NOMO-1 treated with DMSO at 0.1 percent for 48 hours (cell line): ENCODE measurements at regions not wholly inside any gene's neighbourhood (a gene's known extent, or its start where the extent isn't known, plus 50 kb on each side); places are given as distances from the start of the nearest gene placed in this dataset.
"Not testable (repeated sequence)": the region's sequence is repeated elsewhere in the genome, so short reads cannot be mapped to it uniquely, and the experiment has no call there.

Experiments
- DNase-seq: peaks from one replicate; lab custom pipeline; 2025; ENCODE audit not compliant: unreplicated experiment; lab: John Stamatoyannopoulos, UW

DNA sequence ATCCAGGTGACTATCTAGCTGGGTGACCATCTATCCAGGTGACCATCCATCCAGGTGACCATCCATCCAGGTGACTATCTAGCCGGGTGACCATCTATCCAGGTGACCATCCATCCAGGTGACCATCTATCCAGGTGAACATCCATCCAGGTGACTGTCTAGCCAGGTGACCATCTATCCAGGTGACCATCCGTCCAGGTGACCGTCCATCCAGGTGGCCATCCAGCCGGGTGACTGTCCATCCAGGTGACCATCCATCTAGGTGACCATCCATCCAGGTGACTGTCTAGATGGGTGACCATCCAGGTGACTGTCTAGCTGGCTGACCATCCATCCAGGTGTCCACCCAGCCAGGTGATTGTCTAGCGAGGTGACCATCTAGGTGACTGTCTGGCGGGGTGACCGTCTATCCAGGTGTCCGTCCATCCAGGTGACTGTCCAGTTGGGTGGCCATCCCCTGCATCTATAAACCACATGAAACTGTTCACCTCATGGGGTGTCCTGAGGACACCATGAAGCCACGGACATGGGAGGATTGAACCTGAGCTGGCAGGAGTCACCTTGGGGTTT lies 305.3 kb downstream of the NDUFA10 start:
- DNase-seq = no peak

DNA sequence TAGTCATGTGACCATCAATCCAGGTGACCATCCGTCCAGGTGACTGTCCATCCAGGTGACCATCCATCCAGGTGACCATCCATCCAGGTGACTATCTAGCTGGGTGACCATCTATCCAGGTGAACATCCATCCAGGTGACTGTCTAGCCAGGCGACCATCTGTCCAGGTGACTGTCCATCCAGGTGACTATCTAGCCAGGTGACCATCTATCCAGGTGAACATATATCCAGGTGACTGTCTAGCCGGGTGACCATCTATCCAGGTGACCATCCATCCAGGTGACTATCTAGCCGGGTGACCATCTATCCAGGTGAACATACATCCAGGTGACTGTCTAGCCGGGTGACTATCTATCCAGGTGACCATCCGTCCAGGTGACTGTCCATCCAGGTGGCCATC lies 306.2 kb downstream of the NDUFA10 start:
- DNase-seq = not testable (repeated sequence)

DNA sequence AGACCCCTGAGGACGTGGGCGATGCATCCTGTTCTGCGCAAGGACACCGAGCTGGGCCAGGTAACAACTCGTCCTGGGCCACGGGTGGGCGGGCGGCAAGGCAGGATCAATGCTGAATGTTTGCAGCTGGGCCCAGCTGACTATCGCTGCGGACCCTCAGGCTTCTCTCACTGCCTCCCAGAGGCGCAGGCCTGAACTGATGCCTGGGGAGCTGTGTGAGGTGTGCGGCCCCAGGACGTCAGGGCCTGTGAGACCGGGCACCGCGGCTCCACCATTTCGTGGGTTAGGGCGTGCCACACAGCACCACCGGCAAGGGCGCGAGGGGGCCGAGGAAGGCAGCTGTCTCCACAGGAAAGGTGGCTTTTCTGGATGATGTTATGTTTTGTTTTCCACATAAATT lies 307.4 kb downstream of the NDUFA10 start:
- DNase-seq = no peak

DNA sequence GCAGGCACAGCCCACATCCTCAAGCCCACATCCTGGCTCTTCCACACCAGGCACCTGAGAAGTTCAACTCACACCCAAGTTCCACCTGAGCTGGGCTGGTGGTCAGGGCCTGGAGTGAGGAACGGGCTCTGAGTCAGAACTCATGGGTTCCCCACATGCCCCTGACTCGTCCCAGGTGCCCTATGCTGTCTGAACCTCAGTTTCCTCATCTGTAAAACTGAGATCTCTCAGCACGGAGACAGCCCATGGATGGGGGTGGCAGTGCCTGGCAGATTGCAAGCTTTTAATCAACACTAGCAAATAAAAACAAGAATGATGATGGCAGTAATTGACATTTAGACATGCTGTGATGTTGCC lies 307.8 kb downstream of the NDUFA10 start:
- no peak for DNase-seq

DNA sequence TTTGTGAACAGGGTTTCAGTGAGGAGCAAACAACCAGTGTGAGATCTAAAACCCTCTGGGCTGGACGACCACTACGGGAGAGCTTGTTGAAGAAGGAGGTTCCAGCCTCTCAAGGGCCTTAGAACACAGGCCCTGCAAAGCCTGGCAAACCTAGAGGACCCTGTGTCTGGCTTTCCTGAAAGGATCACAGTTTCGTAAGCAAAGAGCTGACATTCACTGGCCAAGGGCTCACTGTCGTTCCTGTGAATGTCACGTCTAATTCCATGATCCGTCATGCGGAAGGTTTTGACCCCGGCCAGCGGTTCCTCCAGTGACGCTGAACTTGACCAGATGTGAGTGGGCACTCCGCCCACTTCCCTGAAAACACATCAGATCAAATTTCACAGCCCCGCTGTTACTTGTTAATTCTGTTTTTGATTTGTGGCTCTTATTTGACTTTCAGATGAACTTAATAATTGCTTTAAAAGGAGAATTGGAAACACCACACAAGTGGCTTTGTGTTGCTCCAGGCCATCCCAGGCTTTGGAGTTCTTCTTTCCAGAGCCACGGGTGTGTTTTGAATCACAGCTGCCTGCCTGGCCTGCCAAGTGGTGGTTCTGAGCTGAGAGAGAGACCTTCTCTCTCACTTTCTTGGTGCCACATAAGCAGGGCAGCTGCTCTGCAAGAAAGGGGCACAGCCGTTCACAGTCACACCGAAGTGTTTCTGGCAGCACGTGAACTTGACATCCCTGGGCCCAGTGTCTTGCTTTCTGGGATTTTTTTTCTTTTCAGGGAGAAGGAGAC lies 308.4 kb downstream of the NDUFA10 start:
- DNase-seq = no peak

DNA sequence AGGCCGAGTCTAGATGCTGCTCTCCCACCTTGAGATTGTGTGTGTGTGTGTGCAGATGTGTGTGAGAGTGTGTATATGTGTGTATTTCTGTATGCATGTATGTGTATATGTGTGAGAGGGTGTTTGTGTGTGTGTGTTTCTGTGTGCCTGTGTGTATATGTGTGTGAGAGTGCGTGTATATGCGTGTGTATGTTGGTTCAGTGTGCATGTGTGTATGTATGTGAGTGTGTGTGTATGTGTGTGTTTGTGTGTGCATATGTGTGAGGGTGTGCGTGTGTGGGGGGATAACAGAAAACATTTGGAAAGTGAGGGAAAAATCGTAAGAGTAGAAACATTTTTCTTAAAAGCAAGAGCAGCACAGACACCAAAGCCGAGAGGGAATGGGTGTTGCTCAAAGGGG lies 309.1 kb downstream of the NDUFA10 start:
- no peak for DNase-seq

DNA sequence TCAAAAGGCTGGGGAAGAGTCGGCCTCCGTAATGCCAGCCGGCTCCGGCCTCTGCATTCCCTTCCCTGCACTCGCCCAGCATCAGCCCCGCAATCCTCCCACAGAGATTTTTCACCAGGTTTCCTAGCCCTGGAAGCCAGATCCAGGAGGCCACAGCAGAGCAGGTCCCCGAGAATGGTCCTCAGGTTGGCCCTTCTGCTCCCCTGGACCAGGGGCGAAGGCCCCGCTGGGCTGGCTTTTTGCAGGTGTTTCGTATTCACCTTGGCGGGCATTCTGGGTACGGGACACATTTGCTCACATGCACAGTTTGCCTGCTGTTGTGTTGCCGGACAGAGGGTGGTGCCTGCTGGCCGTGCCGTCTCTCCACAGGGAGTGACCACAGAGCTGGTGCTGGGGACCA lies 309.5 kb downstream of the NDUFA10 start:
- no peak for DNase-seq

DNA sequence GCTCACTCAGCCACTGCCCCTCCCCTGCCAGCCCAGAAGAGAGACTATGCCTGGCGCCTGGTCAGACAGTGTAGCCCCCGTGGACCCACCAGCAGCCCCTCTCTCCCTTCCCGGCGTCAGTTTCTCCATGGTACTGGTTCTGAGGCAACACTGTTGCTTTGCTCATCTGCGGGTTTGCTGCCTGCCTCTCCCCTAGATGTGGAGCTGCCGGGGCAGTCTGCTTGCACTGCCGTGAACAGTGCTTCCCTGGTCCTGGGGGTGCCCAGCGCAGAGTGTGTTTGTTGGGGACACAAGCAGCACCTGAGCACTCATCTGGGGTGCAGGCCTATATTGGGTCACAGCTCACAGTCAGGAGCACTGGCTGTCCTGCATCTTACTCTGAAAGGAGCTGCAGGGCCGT lies 309.9 kb downstream of the NDUFA10 start:
- no peak for DNase-seq

DNA sequence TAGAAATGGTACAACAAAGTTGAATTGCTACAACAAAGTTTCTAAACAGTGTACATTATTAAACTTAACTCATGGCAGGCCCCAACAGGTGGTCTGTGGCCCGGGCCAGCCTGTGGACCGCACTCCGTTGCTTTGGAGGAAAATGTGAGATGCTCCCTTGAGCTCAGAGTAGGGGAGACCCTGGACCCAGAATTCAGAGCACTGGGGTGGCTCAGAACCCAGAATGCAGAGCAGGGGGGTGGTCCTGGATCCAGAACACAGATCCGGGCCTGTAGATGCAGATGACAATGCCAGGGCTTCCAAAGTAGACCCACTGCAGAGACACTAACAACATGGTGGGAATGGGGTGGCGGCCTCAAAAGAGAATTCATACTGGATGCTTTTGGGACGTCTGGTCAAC lies 311.0 kb downstream of the NDUFA10 start:
- no peak for DNase-seq

DNA sequence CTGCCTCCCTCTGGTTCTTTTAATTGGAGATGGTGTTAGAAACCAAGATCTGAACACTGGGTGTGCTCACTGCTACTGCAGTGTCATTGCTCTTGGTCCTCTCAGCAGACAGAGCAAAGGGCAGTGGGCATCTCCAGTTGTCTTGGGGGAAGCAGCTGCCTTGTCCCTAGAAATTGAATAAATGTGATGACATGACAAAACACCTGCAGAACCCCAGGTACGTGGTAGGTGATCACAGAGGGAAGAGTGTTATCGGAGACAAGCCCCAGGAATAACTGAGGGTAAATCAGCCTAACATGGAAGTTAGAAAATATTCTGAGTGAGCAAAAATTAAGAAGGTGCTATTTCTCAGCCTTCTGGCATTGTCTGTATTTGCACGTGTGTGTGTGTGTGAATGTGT lies 311.9 kb upstream of the HDAC4 start:
- no peak for DNase-seq

DNA sequence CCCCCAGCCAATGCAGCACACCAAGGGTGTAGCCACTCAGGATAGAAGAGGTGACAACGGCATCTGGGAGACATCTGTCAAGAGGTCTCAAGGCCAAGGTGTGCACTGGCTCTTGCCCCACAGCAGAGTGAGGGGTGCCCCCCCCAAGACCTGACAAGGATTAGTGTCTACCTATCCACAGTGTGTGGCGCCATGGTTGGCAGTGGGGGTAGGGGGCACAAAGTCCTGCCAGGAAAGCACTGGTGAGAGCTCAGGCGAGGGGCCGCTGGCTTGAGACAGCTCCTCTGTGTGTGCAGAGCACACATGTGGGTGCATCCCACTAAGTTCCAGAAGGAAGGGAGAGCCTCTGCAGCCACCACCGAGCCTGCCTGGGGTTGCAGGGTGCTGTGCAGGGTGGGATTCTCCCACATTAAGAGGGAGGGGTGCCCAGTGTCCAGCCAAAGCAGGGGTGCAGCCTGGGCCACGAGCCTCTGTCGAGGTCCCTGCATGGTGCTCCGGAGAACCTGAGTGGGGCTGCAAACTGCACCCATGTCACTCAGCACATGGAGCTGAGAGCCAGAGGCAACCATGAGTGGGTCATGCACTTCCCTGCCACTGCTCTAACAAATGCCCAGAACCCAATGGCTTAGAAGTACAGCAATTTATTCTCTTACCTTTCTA lies 311.2 kb upstream of the HDAC4 start:
- DNase-seq = no peak

DNA sequence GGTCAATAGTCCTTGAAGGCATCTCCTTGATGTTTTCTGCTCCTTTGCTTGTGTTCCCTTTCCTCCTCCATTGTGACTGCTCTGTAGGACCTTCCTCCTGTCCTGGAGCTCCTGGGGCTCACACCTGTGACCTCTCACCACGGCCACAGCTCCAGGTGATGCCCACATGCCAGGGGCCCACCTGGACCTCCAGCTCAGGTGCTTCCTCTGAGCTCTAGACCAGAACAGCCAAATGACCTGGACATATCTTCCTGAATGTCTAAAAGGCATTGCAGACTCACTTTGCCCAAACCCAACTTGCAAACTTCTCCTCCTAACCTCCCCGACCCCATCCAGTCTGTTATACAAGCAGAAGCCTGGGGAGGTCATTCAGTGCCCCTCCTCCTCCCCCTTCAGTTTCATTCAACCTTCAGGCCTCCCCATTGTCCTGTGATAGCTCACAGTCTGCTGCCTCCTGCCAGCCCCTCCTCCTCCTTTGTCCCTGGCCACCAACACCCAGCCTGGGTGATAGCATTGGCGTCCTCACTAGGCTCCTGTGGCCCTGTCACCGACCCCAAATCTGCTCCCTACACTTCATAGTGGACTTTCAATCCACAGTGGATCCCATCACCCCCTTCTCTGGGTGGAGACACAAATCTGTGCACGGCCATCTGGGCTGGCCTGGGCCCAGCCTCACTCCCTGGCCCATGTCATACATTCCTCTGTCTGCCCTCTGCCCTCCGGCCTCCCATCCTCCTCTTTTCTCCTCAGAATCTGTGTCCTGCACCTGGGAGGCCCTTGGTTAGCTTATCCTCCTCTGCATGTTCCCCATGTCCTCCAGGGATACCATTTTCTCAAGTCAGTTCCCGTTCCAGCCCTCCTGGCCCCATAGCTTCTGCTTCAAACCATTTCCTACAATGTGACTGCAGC lies 310.4 kb upstream of the HDAC4 start:
- DNase-seq = no peak

DNA sequence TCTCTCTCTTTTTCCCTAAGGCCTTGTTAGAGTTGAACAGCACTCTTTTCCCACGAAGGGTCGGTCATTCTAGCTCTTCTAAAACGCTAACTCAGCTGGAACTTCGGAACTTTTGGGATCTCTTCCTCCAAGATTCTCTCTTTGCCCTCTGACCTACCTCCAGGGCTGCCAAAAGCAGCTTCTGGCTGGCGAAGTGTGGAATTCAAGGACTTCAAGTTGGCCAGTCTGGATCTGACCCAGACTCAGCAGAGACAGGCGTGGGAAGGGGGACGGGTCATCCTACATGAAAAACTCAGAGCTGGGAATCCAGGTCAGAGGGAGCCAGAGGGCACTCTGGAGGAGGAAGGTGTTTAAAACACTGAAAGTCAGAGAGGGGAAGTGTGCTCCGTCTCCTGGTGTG lies 305.5 kb upstream of the HDAC4 start:
- no peak for DNase-seq

DNA sequence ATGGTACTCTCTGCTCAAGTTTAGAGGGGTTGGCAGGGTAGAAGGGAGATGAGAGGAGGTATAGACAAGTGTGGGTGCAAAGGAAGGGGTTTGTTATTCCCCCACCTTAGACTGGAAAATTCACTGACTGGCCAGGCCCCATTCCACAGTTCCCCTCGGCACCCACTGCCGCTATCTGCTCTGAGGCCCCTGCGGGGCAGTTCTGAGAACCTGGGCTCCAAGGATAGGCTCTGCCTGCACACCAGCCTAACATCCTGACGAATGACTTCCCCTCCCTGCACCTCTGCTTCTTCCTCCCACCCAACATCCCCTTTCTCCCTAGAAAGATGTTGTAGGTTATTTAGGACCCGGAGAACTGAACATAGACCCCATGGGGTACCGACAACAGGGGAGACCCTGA lies 303.9 kb upstream of the HDAC4 start:
- no peak for DNase-seq

DNA sequence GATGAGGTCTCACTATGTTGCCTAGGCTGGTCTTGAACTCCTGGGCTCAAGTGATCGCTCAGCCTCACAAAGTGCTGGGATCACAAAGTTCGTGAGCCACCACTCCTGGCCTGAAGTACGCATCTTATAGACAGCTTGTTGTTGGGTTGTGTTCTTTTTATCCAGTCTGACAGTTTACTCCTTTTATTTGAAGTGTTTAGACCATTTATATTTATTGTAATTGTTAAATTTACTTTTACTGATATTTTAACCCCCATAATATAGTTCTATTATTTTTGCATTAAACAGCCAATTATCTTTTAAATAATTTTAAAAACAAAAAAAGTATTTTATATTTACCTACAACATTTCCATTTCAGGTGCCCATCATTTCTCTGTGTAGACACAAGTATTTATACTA lies 303.0 kb upstream of the HDAC4 start:
- DNase-seq = no peak

DNA sequence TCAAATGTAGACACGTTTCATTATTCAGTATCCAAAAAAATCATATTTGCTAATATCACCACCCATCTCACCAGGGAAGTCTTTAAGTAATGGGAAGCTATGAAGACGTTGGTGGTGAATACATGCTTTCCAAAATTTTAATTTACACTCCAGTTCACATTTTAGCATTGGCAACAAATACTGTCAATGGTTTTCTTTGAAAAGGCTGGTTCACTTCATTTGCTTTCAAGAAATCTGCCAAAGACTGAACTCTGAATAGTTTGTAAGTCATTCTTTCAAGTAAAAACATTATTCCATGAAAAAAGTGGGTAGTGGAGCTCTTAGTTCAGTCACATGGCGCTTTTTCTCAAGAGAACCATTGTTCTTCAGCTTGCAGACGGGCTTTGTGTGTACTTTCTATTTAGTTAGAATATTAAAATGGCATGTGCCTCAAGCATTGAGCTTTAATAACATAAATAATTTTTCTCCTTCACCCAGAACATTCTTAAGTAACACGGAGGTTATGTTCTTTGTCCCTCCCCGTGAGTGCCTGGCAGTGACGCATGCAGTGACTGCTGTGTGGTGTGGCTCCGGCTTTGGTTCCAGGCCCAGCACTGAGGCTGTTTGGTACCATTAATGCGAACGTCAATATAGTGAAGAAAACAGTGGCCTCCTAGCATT lies 300.0 kb upstream of the HDAC4 start:
- DNase-seq = no peak

DNA sequence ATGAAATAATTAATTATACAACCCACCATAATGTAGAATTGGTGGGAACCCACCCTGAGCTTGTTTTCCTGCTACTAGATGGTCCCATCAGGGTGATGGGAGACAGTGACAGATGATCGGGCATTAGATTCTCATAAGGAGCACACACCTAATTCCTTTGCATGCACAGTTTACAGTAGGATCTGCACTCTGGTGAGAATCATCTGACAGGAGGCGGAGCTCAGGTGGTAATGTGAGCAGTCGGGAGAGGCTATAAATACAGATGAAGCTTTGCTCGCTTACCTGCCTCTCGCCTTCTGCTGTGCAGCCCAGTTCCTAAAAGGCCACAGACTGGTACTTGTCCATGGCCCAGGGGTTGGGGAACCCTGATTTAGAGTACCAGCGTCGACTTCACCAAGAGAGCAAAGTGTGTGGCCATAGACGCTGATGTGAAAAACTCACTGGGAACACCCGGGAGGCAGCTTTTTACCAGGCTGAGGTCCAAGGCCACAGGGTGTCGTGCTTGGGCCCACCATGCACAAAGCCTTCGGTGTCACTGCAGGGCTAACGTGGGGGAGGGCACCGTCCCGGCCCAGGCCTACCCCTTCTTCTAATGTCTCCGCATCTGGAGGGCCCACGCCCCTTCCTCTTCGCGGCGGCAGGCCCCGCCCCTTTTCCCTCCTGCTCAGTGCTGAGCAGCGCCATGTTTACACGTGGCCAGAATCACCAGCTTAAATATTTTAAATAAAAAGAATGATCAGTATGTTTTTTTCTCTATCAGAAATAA lies 296.8 kb upstream of the HDAC4 start:
- DNase-seq = no peak

DNA sequence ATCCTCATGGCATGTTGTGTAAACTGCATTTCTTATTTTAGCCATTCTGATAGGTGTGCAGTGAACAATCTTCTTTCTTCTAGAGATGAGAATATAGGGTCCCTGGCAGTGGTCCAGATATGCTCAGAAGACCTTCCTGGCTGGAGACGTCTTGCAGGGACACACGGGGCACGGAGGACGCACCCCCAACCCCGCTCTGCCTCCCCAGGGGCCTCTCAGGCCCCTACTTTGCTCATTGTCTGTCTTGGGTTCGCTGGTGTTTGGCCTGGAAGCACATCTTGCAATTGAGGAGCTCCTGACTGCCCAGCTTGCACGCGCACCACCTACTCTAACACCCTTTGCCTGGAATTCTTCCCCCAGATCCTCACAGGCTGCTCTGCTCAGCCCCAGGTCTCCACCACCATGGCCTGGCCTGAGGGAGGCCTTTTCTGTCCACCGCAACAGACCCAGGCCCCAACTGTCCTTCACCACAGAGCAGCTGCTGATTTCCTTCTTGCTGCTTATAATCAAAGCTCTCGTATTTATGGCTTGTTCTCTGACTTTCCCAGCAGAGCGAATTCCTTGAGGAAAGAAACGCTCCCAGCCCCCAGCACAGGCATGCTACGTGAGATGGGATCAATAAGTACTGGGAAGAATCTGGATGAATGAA lies 295.9 kb upstream of the HDAC4 start:
- DNase-seq = no peak

DNA sequence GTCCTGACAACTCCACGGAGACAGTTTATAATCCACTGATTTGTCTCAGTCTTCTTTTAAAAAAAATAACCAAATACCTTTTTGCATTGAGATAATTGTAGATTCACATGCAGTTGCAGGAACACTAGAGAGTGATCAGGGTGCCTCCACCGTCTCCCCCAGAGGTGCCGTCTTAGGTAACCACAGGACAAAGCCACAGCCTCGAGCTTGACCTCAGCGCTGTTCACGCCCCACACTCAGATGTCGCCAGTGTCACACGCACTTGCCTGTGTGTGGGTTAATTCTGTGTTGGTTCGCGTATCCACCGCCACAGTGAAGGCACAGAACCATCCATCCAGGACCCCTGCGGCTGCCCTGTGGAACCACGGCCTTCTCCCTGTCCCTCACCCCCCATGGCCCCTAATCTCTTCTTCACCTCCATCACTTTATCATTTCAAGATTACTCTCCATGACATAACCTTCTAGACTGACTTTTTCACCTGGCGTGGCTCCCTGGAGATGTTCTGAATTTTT lies 295.0 kb upstream of the HDAC4 start:
- no peak for DNase-seq
